HepG2 (cell line): ENCODE measurements at regions not wholly inside any gene's neighbourhood (a gene's known extent, or its start where the extent isn't known, plus 50 kb on each side); places are given as distances from the start of the nearest gene placed in this dataset.

ENCODE experiments used
- CEBPB ChIP-seq: IDR thresholded peaks from 2 replicates; pipeline ENCODE4 v1.6.1; 2011; ENCODE audit warnings: low read depth, low read length, improper control_type of control experiment, borderline replicate concordance
- EP300 ChIP-seq, 3 experiments: sonication (generic) in 1 of 3; formaldehyde crosslinking in 1 of 3; IDR thresholded peaks; 2 replicates each; pipeline versions ENCODE4 v1.5.1 to v1.6.1; 2011 to 2020; ENCODE audit warnings: low read depth in 2 of 3, low read length in 2 of 3, borderline replicate concordance in 1 of 3, improper control_type of control experiment in 1 of 3, mild to moderate bottlenecking in 1 of 3, missing genetic modification reagents in 1 of 3, moderate library complexity in 1 of 3
- POLR2A ChIP-seq, 2 experiments: IDR thresholded peaks; 2 replicates each; pipeline ENCODE4 v1.6.1; 2011; ENCODE audit warnings: low read depth in 2 of 2, low read length in 2 of 2, mild to moderate bottlenecking in 1 of 2, moderate library complexity in 1 of 2; ENCODE audit not compliant: insufficient read depth in 1 of 2
- RARA ChIP-seq: IDR thresholded peaks from 2 replicates; pipeline ENCODE4 v1.6.1; 2016; ENCODE audit warnings: missing genetic modification reagents, missing compliant biosample characterization
- U2AF1 ChIP-seq: fragments of 200-400 bp; formaldehyde crosslinking; optimal IDR thresholded peaks from 2 replicates; pipeline ENCODE3; 2017; ENCODE audit warnings: mild to moderate bottlenecking, low read depth, low read length
- ZNF234 ChIP-seq: sonication (generic); formaldehyde crosslinking; conservative IDR thresholded peaks from 2 replicates; pipeline ENCODE4 v1.5.1; 2020; ENCODE audit warnings: mild to moderate bottlenecking, missing genetic modification reagents

- TF ChIP-seq RARA (CRISPR knock-in tag): no peak
- TF ChIP-seq ZNF234: no peak
- TF ChIP-seq POLR2A (IDR thresholded peaks at IDR 0.05; ENCODE audit: insufficient read depth in 1 of 2, low read depth in 2 of 2, low read length in 2 of 2): no peak
- no peak for TF ChIP-seq U2AF1
- no peak for TF ChIP-seq CEBPB
- no peak for TF ChIP-seq EP300 (IDR thresholded peaks at IDR 0.05; ENCODE audit: low read depth in 2 of 2, low read length in 2 of 2)
- no peak for TF ChIP-seq EP300 (CRISPR knock-in tag; IDR thresholded peaks at IDR 0.05; ENCODE audit: borderline replicate concordance)
Observed at GRCh38 chr7:16348251-16348650, 73.1 kb downstream of the CRPPA start.
